Esophagus (tissue), 2 donors: ENCODE measurements at regions not wholly inside any gene's neighbourhood (a gene's known extent, or its start where the extent isn't known, plus 50 kb on each side); places are given as distances from the start of the nearest gene placed in this dataset.

Source experiments
- H3K27ac ChIP-seq, 2 donors: one replicate each; pipeline ENCODE4 v1.5.1; 2013; ENCODE audit warnings: low read depth in 2 of 2, mild to moderate bottlenecking in 2 of 2, inconsistent platforms in 1 of 2, low read length in 1 of 2, moderate library complexity in 1 of 2
- H3K27me3 ChIP-seq, 2 donors: one replicate each; pipeline ENCODE4 v1.6.1; 2013; ENCODE audit warnings: low read length in 2 of 2, control low read depth in 1 of 2, mild to moderate bottlenecking in 1 of 2; ENCODE audit not compliant: insufficient read depth in 2 of 2, control insufficient read depth in 1 of 2
- H3K36me3 ChIP-seq, 2 donors: one replicate each; pipeline ENCODE4 v1.6.1; 2013; ENCODE audit warnings: low read length in 1 of 2; ENCODE audit not compliant: control insufficient read depth in 2 of 2, insufficient read depth in 2 of 2
- H3K4me1 ChIP-seq, 2 donors: one replicate each; pipeline ENCODE4 v1.6.1; 2013; ENCODE audit warnings: low read length in 1 of 2; ENCODE audit not compliant: control insufficient read depth in 2 of 2, insufficient read depth in 2 of 2
- H3K4me3 ChIP-seq, 2 donors: one replicate each; pipeline ENCODE4 v1.5.1; 2013; ENCODE audit warnings: low read length in 2 of 2, mild to moderate bottlenecking in 2 of 2, low read depth in 1 of 2, moderate library complexity in 1 of 2
- H3K9me3 ChIP-seq, 2 donors: one replicate each; pipeline ENCODE4 v1.6.1; 2013; ENCODE audit warnings: mild to moderate bottlenecking in 2 of 2, low read depth in 1 of 2, low read length in 1 of 2, moderate library complexity in 1 of 2; ENCODE audit not compliant: control insufficient read depth in 2 of 2, insufficient read depth in 1 of 2
- WGBS, 2 donors: extraction: QIAGEN DNeasy Blood & Tissue Kit; methylation state at CpG; one replicate each; pipeline ENCODE4 v1.1.7; 2013; 5-methylcytosine and 5-hydroxymethylcytosine counted together
- donor health status: healthy with polysubstance abuse.
- donor health status: Bipolar disorder and iron deficiency.

- no peak overlapping the region for H3K4me3 ChIP-seq
- H3K36me3 ChIP-seq = no peaks in the 10 kb centered on the region
- no peaks in the 10 kb centered on the region for H3K4me1 ChIP-seq
- no peak overlapping the region for H3K27ac ChIP-seq
- WGBS, 2 donors = 90 to 92% methylated on average over 4 of the region's 4 CpGs
- H3K27me3 ChIP-seq = no peaks in the 10 kb centered on the region
- no peaks in the 10 kb centered on the region for H3K9me3 ChIP-seq
Measured at GRCh38 chr15:62393196-62393595, 228.1 kb upstream of the C2CD4B start.

- Histone ChIP-seq H3K4me3 (no peak overlapping the region), H3K9me3 (no peaks in the 10 kb centered on the region), H3K27me3 (no peaks in the 10 kb centered on the region), H3K27ac (no peak overlapping the region), H3K4me1 (no peaks in the 10 kb centered on the region), H3K36me3 (no peaks in the 10 kb centered on the region)
- WGBS, 2 donors = 46 to 51% methylated on average over 2 of the region's 2 CpGs
Measured at GRCh38 chr15:62394079-62394478, 229.0 kb upstream of the C2CD4B start.

GRCh38 chr15:62400778-62401177 lies 235.7 kb upstream of the C2CD4B start:
- Histone ChIP-seq H3K36me3 (no peaks in the 10 kb centered on the region), H3K4me1 (no peaks in the 10 kb centered on the region), H3K9me3 (no peaks in the 10 kb centered on the region), H3K27ac (no peak overlapping the region), H3K27me3 (no peaks in the 10 kb centered on the region), H3K4me3 (no peak overlapping the region)
- WGBS, 2 donors = 72 to 80% methylated on average over 5 of the region's 5 CpGs

GRCh38 chr15:62402687-62403086 lies 237.6 kb upstream of the C2CD4B start:
- H3K27me3 ChIP-seq = no peaks in the 10 kb centered on the region
- H3K27ac ChIP-seq = no peak overlapping the region
- WGBS, 2 donors = 88 to 93% methylated on average over 6 of the region's 6 CpGs
- H3K9me3 ChIP-seq = no peaks in the 10 kb centered on the region
- H3K36me3 ChIP-seq = no peaks in the 10 kb centered on the region
- H3K4me1 ChIP-seq = no peaks in the 10 kb centered on the region
- no peak overlapping the region for H3K4me3 ChIP-seq

- Histone ChIP-seq H3K27ac (no peak overlapping the region), H3K4me3 (no peak overlapping the region)
- 58 to 68% methylated on average over 8 of the region's 8 CpGs for WGBS, 2 donors
Measured at GRCh38 chr15:62403164-62403809, 238.2 kb upstream of the C2CD4B start.

GRCh38 chr15:62404194-62404985 lies 239.3 kb upstream of the C2CD4B start:
- Histone ChIP-seq H3K27me3 (no peaks in the 10 kb centered on the region), H3K27ac (peak overlapping the region in 1 of 2 donors; percentile 2), H3K36me3 (no peaks in the 10 kb centered on the region), H3K9me3 (no peaks in the 10 kb centered on the region), H3K4me1 (no peaks in the 10 kb centered on the region), H3K4me3 (no peak overlapping the region)
- 60 to 65% methylated on average over 7 of the region's 7 CpGs for WGBS, 2 donors

More at GRCh38 chr15:62403164-62403809, 238.2 kb upstream of the C2CD4B start:
- H3K36me3 ChIP-seq = no peaks in the 10 kb centered on the region
- no peaks in the 10 kb centered on the region for H3K4me1 ChIP-seq
- H3K9me3 ChIP-seq = no peaks in the 10 kb centered on the region
- H3K27me3 ChIP-seq = no peaks in the 10 kb centered on the region

- H3K9me3 ChIP-seq = no peaks in the 10 kb centered on the region
- H3K36me3 ChIP-seq = no peaks in the 10 kb centered on the region
- no peaks in the 10 kb centered on the region for H3K4me1 ChIP-seq
Measured at GRCh38 chr15:62406305-62406891, 241.3 kb upstream of the C2CD4B start.

GRCh38 chr15:62407216-62407615 lies 242.1 kb upstream of the C2CD4B start:
- Histone ChIP-seq H3K9me3 (no peaks in the 10 kb centered on the region), H3K36me3 (no peaks in the 10 kb centered on the region), H3K27me3 (no peaks in the 10 kb centered on the region), H3K27ac (no peak overlapping the region), H3K4me1 (no peaks in the 10 kb centered on the region), H3K4me3 (no peak overlapping the region)
- WGBS, 2 donors = 90 to 92% methylated on average over 4 of the region's 4 CpGs

More at GRCh38 chr15:62406305-62406891, 241.3 kb upstream of the C2CD4B start:
- WGBS, 2 donors = 92 to 93% methylated on average over 1 of the region's 1 CpG
- no peak overlapping the region for H3K4me3 ChIP-seq
- no peaks in the 10 kb centered on the region for H3K27me3 ChIP-seq
- no peak overlapping the region for H3K27ac ChIP-seq

GRCh38 chr15:62407962-62408361 lies 242.9 kb upstream of the C2CD4B start:
- H3K9me3 ChIP-seq = no peaks in the 10 kb centered on the region
- H3K4me1 ChIP-seq = no peaks in the 10 kb centered on the region
- no peaks in the 10 kb centered on the region for H3K36me3 ChIP-seq
- H3K4me3 ChIP-seq = no peak overlapping the region
- WGBS, 2 donors = 79 to 94% methylated on average over 4 of the region's 4 CpGs
- no peaks in the 10 kb centered on the region for H3K27me3 ChIP-seq
- no peak overlapping the region for H3K27ac ChIP-seq
